ENCODE measurements at regions not wholly inside any gene's neighbourhood (a gene's known extent, or its start where the extent isn't known, plus 50 kb on each side); places are given as distances from the start of the nearest gene placed in this dataset.

DNA sequence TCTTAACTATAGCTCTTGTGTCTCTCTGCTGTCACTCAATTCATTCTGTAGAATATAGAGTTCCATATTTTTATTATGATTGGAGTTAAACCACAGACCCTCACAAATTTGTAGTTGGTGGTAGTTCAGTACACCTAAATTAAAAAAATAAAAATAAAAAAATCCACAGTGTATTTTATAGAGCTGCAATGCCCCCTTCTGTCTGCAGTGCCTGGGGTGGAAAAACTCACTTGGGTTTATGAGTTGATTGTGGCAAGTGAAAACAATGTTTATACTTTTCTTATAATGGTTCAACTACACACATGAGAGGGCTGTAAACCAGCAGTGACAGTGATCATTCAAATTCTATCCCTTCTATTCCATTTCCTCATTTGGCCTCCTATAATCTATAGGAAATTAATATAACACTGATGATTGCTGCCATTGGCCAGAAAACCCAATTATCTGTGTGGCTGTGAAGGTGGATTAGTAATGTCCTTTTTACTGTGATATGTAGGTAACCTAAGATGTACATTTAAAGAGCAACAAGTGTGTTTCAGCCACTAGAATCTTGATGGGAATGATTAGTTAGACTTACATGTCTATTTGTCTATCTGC is 166.9 kb upstream of the LRIG3 start:
- intact Hi-C loops (cut with micrococcal nuclease) = no loop called here

DNA sequence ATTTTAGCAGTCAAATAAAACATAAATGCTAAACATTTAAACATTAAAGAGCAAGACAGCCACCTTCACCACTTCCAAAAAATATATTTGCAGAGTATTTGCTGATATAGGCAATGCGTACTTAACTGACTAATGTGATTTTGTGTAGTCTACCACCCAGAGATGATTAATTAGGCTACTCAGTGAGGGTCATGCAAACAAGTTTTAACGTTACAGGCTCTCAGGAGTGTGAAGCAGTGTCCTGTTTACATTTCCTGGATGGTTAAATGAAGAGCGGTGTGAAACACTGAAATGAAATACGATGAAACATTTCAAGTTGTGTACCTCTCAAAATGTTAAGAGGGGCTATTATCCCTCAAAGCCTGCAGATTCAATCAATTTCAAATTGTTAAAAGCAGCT is 165.8 kb upstream of the LRIG3 start:
- intact Hi-C loops (cut with micrococcal nuclease) = no loop called here

DNA sequence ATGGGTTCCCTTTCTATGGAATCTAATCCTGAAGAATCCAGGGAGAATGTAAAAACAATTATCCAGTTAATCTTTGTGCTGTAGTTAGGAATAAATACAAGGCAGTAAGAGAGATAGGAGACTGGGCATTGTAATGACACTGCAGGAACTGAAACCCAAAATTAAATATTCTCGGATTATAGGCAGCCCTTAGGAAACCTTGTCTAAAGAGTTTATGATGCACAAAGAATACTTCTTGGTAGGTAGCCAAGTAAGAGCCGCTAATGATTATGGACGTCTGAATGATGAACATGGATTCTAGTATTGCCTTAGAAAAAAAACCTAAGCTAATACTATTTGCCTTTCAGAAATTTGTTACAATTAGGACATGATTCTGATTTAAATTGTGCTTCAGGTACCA is 165.4 kb upstream of the LRIG3 start:
- intact Hi-C loops (cut with micrococcal nuclease) = no loop called here

GRCh38 chr12:59084511-59085375 is 164.4 kb upstream of the LRIG3 start:
- intact Hi-C loops (cut with micrococcal nuclease) = no loop called here

GRCh38 chr12:59082952-59083351 is 162.6 kb upstream of the LRIG3 start:
- intact Hi-C loops (cut with micrococcal nuclease) = no loop called here

- intact Hi-C loops (cut with micrococcal nuclease) = no loop called here
Measured at GRCh38 chr12:59080101-59080500, 159.8 kb upstream of the LRIG3 start.

- intact Hi-C loops (cut with micrococcal nuclease) = no loop called here
Measured at GRCh38 chr12:59079472-59079871, 159.2 kb upstream of the LRIG3 start.

- intact Hi-C loops (cut with micrococcal nuclease) = no loop called here
Measured at GRCh38 chr12:59079002-59079401, 158.7 kb upstream of the LRIG3 start.

- intact Hi-C loops (cut with micrococcal nuclease) = no loop called here
Measured at GRCh38 chr12:59077575-59078426, 157.5 kb upstream of the LRIG3 start.

GRCh38 chr12:59077153-59077552 is 156.8 kb upstream of the LRIG3 start:
- intact Hi-C loops (cut with micrococcal nuclease) = no loop called here

DNA sequence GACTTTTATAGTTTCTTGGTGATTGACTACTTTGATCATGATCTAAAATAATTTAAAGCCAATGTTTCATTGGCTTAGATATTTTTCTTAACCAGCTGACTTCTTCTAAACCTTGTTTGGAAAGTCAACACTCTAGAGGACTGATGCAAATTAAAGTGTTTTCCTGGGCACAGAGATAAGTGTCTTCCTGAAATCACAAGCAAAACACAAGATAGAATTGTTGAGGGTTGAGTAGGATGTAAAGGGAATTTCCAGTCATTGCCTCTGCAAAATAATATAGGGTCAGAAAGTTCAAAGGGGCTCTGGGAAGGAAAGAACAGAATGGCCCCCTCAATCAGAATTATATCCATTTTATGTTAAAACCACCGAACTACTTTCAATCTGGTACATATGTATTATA is 156.3 kb upstream of the LRIG3 start:
- intact Hi-C loops (cut with micrococcal nuclease) = no loop called here

- intact Hi-C loops (cut with micrococcal nuclease) = no loop called here
Measured at GRCh38 chr12:59075968-59076490, 155.7 kb upstream of the LRIG3 start.

- intact Hi-C loops (cut with micrococcal nuclease) = no loop called here
Measured at GRCh38 chr12:59075141-59075540, 154.8 kb upstream of the LRIG3 start.

- intact Hi-C loops (cut with micrococcal nuclease) = no loop called here
Measured at GRCh38 chr12:59070322-59070933, 150.1 kb upstream of the LRIG3 start.

DNA sequence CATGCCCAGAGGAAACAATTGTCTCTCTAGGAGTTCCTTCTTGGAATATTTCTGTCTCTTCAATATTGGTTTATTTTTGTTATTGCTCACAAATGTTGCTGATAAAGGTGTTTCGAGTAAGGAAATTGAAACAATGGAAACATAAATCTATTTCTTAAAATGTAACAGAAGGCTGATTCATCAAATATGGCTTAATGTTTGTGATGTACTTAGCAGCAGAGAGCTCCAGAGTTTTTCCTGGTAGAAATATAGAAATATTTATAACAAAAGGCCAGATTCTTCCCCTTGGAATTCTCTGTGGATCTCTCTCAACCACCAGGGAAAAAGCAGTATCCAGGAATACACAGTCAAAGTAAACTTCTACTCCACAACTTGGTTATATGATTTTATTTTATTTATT is 149.2 kb upstream of the LRIG3 start:
- intact Hi-C loops (cut with micrococcal nuclease) = no loop called here

- intact Hi-C loops (cut with micrococcal nuclease) = no loop called here
Measured at GRCh38 chr12:59068436-59068835, 148.1 kb upstream of the LRIG3 start.

DNA sequence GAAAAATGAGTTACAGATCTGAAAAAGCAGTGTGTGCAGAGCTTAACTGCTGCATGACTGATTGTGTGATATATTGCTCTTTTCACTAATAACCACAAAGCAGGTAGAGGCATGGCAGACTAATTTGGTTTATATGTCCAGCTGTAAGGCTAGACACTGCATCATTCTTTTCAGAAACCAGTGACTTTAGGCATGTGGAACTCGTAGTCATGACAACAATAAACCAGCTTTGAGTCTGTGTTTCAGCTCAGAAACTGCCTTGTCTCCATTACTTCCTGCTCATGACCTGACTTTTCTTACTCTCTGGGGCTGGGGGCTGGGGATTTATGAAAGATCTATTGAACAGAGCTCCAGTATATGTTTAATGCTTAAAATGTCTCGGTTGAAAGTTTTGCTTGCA is 146.8 kb upstream of the LRIG3 start:
- intact Hi-C loops (cut with micrococcal nuclease) = no loop called here

- intact Hi-C loops (cut with micrococcal nuclease) = no loop called here
Measured at GRCh38 chr12:59066445-59066844, 146.1 kb upstream of the LRIG3 start.

GRCh38 chr12:59059088-59059935 is 139.0 kb upstream of the LRIG3 start:
- intact Hi-C loops (cut with micrococcal nuclease) = no loop called here

- intact Hi-C loops (cut with micrococcal nuclease) = no loop called here
Measured at GRCh38 chr12:59056966-59057365, 136.7 kb upstream of the LRIG3 start.

Data from T-helper 2 cell treated with Interferon-gamma antibody and Interleukin-4, amounts not matched to agents 100 ng/mL and 5 ng/mL, for 36 hours (primary cell).